Esophagus muscularis mucosa (tissue), 3 donors: ENCODE measurements at regions not wholly inside any gene's neighbourhood (a gene's known extent, or its start where the extent isn't known, plus 50 kb on each side); places are given as distances from the start of the nearest gene placed in this dataset.

Experiments used
- POLR2A ChIP-seq: fragments of 450-650 bp; IDR thresholded peaks from one replicate; pipeline ENCODE4 v1.6.1; 2017; ENCODE audit warnings: antibody characterized with exemption, moderate library complexity, mild to moderate bottlenecking, low read depth
- TF ChIP-seq, protein P1 (sequence below), 3 experiments: fragments of 200-600 bp in 2 of 3; fragments of 450-650 bp in 1 of 3; sonication (generic) in 2 of 3; IDR thresholded peaks; one replicate each; pipeline ENCODE4 v1.5.1; 2017 to 2019; ENCODE audit warnings: antibody characterized with exemption in 3 of 3, mild to moderate bottlenecking in 2 of 3, moderate library complexity in 1 of 3

DNA sequence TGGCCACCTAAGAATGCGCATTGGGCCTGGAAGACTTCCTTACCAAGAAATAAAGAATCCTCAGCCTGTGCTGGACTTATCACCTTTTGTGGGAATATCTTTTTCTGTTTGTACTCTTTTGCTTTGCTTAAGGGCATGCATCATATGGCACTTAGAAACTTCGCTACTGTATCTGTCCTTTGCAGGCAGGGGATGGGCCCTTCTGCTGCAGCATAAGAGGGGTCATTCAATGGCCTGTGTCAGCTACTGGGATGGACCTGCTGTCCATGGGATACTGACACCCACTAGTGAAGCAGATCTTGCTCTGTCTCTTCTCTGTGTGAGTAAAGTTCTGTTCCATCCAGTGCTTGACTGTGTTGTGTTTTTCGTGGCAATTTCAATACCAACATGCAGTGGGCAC is 239.0 kb upstream of the JUN start:
- no peak for TF ChIP-seq POLR2A
- TF ChIP-seq, protein P1, sequence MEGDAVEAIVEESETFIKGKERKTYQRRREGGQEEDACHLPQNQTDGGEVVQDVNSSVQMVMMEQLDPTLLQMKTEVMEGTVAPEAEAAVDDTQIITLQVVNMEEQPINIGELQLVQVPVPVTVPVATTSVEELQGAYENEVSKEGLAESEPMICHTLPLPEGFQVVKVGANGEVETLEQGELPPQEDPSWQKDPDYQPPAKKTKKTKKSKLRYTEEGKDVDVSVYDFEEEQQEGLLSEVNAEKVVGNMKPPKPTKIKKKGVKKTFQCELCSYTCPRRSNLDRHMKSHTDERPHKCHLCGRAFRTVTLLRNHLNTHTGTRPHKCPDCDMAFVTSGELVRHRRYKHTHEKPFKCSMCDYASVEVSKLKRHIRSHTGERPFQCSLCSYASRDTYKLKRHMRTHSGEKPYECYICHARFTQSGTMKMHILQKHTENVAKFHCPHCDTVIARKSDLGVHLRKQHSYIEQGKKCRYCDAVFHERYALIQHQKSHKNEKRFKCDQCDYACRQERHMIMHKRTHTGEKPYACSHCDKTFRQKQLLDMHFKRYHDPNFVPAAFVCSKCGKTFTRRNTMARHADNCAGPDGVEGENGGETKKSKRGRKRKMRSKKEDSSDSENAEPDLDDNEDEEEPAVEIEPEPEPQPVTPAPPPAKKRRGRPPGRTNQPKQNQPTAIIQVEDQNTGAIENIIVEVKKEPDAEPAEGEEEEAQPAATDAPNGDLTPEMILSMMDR (IDR thresholded peaks at IDR 0.05): no peak
